ENCODE measurements at regions not wholly inside any gene's neighbourhood (a gene's known extent, or its start where the extent isn't known, plus 50 kb on each side); places are given as distances from the start of the nearest gene placed in this dataset.

DNA sequence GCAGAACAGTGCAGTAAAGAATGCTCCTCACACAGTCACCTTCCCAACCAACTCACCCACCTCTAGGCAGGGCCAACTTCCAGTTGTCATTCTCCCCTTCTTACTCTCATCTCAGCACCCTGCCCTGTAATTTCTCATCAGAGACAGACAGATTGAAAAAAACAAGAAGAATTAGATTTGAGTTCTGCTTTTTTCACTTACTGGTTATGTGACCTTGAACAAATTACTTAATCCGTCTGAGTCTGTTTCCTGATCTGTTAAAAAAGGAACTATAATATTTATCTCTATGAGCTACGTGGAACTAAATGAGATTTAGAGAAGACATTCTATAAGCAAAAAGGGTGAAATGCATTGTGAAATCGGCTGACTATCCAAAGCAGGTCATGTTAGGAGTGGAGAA, 330.3 kb downstream of the ZNF326 start:
- TF ChIP-seq, protein P1, sequence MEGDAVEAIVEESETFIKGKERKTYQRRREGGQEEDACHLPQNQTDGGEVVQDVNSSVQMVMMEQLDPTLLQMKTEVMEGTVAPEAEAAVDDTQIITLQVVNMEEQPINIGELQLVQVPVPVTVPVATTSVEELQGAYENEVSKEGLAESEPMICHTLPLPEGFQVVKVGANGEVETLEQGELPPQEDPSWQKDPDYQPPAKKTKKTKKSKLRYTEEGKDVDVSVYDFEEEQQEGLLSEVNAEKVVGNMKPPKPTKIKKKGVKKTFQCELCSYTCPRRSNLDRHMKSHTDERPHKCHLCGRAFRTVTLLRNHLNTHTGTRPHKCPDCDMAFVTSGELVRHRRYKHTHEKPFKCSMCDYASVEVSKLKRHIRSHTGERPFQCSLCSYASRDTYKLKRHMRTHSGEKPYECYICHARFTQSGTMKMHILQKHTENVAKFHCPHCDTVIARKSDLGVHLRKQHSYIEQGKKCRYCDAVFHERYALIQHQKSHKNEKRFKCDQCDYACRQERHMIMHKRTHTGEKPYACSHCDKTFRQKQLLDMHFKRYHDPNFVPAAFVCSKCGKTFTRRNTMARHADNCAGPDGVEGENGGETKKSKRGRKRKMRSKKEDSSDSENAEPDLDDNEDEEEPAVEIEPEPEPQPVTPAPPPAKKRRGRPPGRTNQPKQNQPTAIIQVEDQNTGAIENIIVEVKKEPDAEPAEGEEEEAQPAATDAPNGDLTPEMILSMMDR (IDR thresholded peaks at IDR 0.05): no peak
- no peak for TF ChIP-seq POLR2A (IDR thresholded peaks at IDR 0.05)

Measured in adrenal gland (tissue), 5 donors.